ENCODE measurements at regions not wholly inside any gene's neighbourhood (a gene's known extent, or its start where the extent isn't known, plus 50 kb on each side); places are given as distances from the start of the nearest gene placed in this dataset.

DNA sequence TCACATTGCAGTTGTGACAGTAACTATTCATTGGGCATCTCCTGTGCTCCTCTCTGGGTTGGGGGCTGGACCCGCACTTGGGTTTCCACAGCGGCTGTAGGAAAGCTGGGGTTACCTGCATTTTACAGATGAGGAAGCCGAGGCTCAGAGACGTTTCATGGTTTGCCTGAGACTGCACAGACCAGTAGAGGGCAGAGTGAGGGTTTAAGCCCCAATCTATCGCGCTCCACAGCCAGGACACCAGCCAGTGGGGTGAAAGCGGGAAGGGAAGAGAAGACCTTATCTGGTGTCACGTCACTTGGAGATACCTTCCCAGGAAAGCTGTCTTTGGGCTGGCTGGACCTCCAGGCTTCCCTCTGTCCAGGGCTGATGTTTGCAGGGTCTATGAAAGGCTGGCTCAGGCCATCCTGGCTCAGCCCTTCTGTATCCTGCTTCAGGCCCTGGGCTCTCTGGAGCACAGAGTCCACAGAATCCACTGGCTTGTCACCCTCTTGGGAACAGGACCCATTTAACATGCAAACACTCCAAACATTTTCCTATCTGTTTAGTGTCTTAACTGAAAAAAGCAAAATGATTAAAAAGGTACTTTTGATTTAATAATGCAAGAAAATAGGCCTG lies 167.7 kb downstream of the EMX2 start:
- no peaks in the 10 kb centered on the region for H3K9me3 ChIP-seq

DNA sequence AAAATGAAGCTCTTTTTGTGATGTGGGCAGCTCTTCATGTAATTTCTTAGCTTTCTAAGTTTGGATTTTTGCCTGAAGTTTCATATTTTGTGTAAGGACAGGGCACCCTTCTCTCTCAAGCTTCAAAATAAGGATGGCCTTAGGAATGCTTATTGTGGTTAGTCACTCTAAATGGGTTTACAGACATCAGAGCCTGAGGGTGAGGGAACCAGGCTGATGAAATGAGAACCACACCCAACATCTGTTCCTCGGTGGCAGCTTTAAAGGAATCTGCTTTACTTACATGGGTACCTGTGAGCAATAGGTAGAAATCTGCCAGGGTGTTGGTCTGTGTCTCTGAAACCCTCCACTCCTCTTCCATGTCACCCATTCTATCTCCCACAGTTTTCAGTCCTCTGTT lies 174.3 kb downstream of the EMX2 start:
- Histone ChIP-seq H3K36me3 (ENCODE audit: low read depth, missing control alignments) (no peaks in the 10 kb centered on the region), H3K27ac (no peak overlapping the region), H3K4me1 (no peaks in the 10 kb centered on the region), H3K4me3 (no peak overlapping the region), H3K9me3 (no peaks in the 10 kb centered on the region), H3K27me3 (no peaks in the 10 kb centered on the region)
- 89 to 91% methylated on average over 1 of the region's 1 CpG for WGBS, 2 donors
- no peak for TF ChIP-seq POLR2A (IDR thresholded peaks at IDR 0.05)
- TF ChIP-seq, protein P1, sequence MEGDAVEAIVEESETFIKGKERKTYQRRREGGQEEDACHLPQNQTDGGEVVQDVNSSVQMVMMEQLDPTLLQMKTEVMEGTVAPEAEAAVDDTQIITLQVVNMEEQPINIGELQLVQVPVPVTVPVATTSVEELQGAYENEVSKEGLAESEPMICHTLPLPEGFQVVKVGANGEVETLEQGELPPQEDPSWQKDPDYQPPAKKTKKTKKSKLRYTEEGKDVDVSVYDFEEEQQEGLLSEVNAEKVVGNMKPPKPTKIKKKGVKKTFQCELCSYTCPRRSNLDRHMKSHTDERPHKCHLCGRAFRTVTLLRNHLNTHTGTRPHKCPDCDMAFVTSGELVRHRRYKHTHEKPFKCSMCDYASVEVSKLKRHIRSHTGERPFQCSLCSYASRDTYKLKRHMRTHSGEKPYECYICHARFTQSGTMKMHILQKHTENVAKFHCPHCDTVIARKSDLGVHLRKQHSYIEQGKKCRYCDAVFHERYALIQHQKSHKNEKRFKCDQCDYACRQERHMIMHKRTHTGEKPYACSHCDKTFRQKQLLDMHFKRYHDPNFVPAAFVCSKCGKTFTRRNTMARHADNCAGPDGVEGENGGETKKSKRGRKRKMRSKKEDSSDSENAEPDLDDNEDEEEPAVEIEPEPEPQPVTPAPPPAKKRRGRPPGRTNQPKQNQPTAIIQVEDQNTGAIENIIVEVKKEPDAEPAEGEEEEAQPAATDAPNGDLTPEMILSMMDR (IDR thresholded peaks at IDR 0.05) = no peak
- DNase-seq = no peak
- intact Hi-C loops (cut with DNase I; ENCODE audit: low total_unique reads) = no loop called here

More for the DNA sequence above, 167.7 kb downstream of the EMX2 start:
- Histone ChIP-seq H3K36me3 (ENCODE audit: low read depth, missing control alignments) (no peaks in the 10 kb centered on the region), H3K27me3 (no peaks in the 10 kb centered on the region), H3K27ac (no peak overlapping the region), H3K4me1 (no peaks in the 10 kb centered on the region), H3K4me3 (no peak overlapping the region)
- no peak for TF ChIP-seq POLR2A (IDR thresholded peaks at IDR 0.05)
- TF ChIP-seq, protein P1 (IDR thresholded peaks at IDR 0.05) = peak in 1 of 3 experiments; percentile 6
- intact Hi-C loops (cut with DNase I; ENCODE audit: low total_unique reads) = no loop called here
- 84 to 98% methylated on average over 8 of the region's 8 CpGs for WGBS, 2 donors
- DNase-seq = peak; percentile 37

DNA sequence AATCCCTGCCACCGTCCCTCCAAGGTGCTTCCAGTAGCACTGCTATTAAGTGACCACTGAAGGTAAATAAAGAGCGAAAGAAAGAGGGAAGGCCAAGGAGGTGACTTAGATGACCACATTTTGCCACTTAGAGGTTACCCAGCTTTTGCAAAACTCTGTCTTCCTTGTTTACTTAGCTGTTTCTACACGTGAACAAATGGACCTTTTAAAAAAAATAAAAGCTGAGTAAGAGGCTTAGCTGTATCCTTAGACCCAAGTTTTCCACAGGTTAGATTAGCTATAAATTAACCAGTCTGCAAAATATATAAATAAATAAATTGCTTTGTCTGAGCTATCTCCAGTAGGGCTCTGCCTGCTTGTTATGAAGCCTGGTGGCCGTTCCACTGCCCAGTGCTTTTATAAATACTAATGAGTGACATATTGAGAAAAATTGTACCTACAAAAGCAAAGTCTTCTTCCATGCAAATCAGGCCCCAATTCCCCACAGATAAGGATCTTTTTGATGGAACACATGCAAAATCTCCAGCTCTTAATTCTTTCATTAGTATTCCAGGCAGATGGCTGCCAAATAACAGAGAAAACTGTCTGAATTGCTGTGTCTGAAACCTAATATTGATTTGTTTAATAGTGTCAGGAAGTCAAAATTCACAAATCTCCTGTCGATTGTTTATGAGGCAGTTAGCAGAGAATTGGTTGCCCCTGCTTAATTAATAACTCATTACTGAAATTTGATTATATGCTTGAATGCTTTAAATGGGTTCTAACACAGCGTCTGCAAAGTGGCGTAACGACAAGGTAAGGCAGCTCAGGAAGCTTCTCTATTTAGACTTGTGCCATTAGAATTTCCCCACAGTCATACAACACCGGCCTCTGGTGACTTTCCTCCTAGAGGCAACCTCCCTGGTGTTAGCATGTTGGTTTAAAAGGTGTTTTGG lies 176.7 kb downstream of the EMX2 start:
- Histone ChIP-seq H3K9me3 (no peaks in the 10 kb centered on the region), H3K36me3 (ENCODE audit: low read depth, missing control alignments) (no peaks in the 10 kb centered on the region), H3K4me3 (no peak overlapping the region), H3K27me3 (no peaks in the 10 kb centered on the region), H3K4me1 (no peaks in the 10 kb centered on the region), H3K27ac (no peak overlapping the region)
- intact Hi-C loops (cut with DNase I; ENCODE audit: low total_unique reads) = no loop called here
- no peak for DNase-seq
- 69 to 73% methylated on average over 9 of the region's 9 CpGs for WGBS, 2 donors
- TF ChIP-seq, protein P1 (IDR thresholded peaks at IDR 0.05) = no peak
- TF ChIP-seq POLR2A (IDR thresholded peaks at IDR 0.05) = no peak

DNA sequence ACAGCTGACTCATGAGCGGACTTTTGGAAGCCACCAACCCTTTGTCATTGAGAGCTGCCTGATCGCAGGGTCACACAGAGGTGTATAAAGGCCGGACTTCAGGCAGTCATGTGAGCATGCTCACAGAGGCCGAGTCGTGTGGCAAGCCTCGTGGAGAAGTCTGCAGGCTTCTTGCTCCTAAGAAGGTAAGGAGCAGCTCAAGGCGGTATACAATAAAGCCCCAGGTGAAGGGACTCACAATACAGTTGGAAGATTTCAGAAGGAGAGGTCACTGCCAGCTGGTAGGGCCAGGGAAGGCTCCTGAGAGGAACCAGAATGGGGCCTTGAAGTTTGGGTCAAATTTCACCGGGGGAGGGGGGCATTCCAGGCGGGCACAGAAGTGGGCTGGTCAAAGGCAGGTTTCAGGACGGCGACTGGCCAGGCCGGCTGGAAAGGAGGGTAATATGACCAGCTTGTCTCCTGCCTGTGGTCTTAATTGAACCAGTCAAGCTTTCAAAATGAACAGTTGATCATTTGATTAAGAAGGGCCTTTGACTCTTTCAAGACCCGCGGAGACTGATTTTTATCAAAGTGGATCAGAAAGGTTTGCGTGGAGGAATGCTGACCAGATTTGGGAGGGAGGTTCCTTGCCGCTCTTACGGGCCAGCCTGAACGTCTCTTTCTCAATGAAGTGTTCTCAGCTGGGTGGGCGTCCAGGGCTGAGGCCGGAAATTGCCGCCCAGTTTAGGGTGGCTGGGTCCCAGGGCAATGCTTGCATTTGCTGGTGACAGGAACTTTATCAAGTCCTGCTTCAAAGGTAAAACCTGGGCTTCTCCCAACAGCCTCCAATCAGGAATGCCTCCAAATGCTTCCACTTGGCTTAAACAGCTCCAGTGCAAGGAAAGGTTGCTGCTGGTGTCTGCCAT lies 178.6 kb downstream of the EMX2 start:
- intact Hi-C loops (cut with DNase I; ENCODE audit: low total_unique reads) = no loop called here
- TF ChIP-seq, protein P1 (IDR thresholded peaks at IDR 0.05) = no peak
- TF ChIP-seq POLR2A (IDR thresholded peaks at IDR 0.05) = no peak
- WGBS, 2 donors = 63 to 74% methylated on average over 21 of the region's 21 CpGs
- H3K27ac ChIP-seq = no peak overlapping the region
- H3K9me3 ChIP-seq = no peaks in the 10 kb centered on the region
- H3K4me3 ChIP-seq = no peak overlapping the region
- no peaks in the 10 kb centered on the region for H3K36me3 ChIP-seq (ENCODE audit: low read depth, missing control alignments)
- no peak for DNase-seq
- H3K27me3 ChIP-seq = no peaks in the 10 kb centered on the region
- H3K4me1 ChIP-seq = no peaks in the 10 kb centered on the region

Data from testis (tissue), 2 donors.